ENCODE measurements at regions not wholly inside any gene's neighbourhood (a gene's known extent, or its start where the extent isn't known, plus 50 kb on each side); places are given as distances from the start of the nearest gene placed in this dataset.
"Not testable (repeated sequence)": the region's sequence is repeated elsewhere in the genome, so short reads cannot be mapped to it uniquely, and the experiment has no call there.

- ATAC-seq (ENCODE audit: low FRiP score) (no peak), DNase-seq (no peak)
- intact Hi-C loops (cut with DNase I) = no loop called here
- no peaks in the 10 kb centered on the region for H3K4me1 ChIP-seq (ENCODE audit: control insufficient read depth in 1 of 2, insufficient read depth in 2 of 2, low read length in 2 of 2)
- H3K27ac ChIP-seq (ENCODE audit: low read depth in 1 of 2, low read length in 2 of 2) = no peak overlapping the region
- no peaks in the 10 kb centered on the region for H3K27me3 ChIP-seq (ENCODE audit: control insufficient read depth in 1 of 2, insufficient read depth in 2 of 2, low read length in 1 of 2)
- WGBS, 2 donors = 91 to 94% methylated on average over 2 of the region's 2 CpGs
- H3K36me3 ChIP-seq (ENCODE audit: control insufficient read depth in 1 of 2, insufficient read depth in 2 of 2, low read length in 1 of 2) = no peaks in the 10 kb centered on the region
- H3K9me3 ChIP-seq (ENCODE audit: control insufficient read depth, low read length) = no peaks in the 10 kb centered on the region
- no peak overlapping the region for H3K4me3 ChIP-seq (ENCODE audit: low read length in 2 of 2)
These were observed 194.9 kb downstream of the ETV1 start for GRCh38 chr7:13794581-13794980.

- intact Hi-C loops (cut with DNase I) = no loop called here
These were observed 191.9 kb downstream of the ETV1 start for GRCh38 chr7:13797545-13797944.

GRCh38 chr7:13800694-13801448 lies 188.6 kb downstream of the ETV1 start:
- DNase-seq = no peak
- Histone ChIP-seq H3K9me3 (ENCODE audit: control insufficient read depth, low read length) (no peaks in the 10 kb centered on the region), H3K4me1 (ENCODE audit: control insufficient read depth in 1 of 2, insufficient read depth in 2 of 2, low read length in 2 of 2) (no peaks in the 10 kb centered on the region), H3K4me3 (ENCODE audit: low read length in 2 of 2) (no peak overlapping the region), H3K27ac (ENCODE audit: low read depth in 1 of 2, low read length in 2 of 2) (no peak overlapping the region), H3K36me3 (ENCODE audit: control insufficient read depth in 1 of 2, insufficient read depth in 2 of 2, low read length in 1 of 2) (no peaks in the 10 kb centered on the region), H3K27me3 (ENCODE audit: control insufficient read depth in 1 of 2, insufficient read depth in 2 of 2, low read length in 1 of 2) (no peaks in the 10 kb centered on the region)
- ATAC-seq (ENCODE audit: low FRiP score) = no peak
- intact Hi-C loops (cut with DNase I) = no loop called here
- WGBS, 2 donors = 72 to 74% methylated on average over 6 of the region's 6 CpGs

More at GRCh38 chr7:13797545-13797944, 191.9 kb downstream of the ETV1 start:
- 42 to 43% methylated on average over 1 of the region's 1 CpG for WGBS, 2 donors
- DNase-seq = no peak
- no peaks in the 10 kb centered on the region for H3K4me1 ChIP-seq (ENCODE audit: control insufficient read depth in 1 of 2, insufficient read depth in 2 of 2, low read length in 2 of 2)
- no peaks in the 10 kb centered on the region for H3K9me3 ChIP-seq (ENCODE audit: control insufficient read depth, low read length)
- no peaks in the 10 kb centered on the region for H3K27me3 ChIP-seq (ENCODE audit: control insufficient read depth in 1 of 2, insufficient read depth in 2 of 2, low read length in 1 of 2)
- ATAC-seq (ENCODE audit: low FRiP score) = no peak
- no peaks in the 10 kb centered on the region for H3K36me3 ChIP-seq (ENCODE audit: control insufficient read depth in 1 of 2, insufficient read depth in 2 of 2, low read length in 1 of 2)
- H3K27ac ChIP-seq (ENCODE audit: low read depth in 1 of 2, low read length in 2 of 2) = no peak overlapping the region
- H3K4me3 ChIP-seq (ENCODE audit: low read length in 2 of 2) = no peak overlapping the region

- Histone ChIP-seq H3K4me3 (ENCODE audit: low read length in 2 of 2) (no peak overlapping the region), H3K9me3 (ENCODE audit: control insufficient read depth, low read length) (no peaks in the 10 kb centered on the region), H3K27ac (ENCODE audit: low read depth in 1 of 2, low read length in 2 of 2) (no peak overlapping the region), H3K27me3 (ENCODE audit: control insufficient read depth in 1 of 2, insufficient read depth in 2 of 2, low read length in 1 of 2) (no peaks in the 10 kb centered on the region), H3K36me3 (ENCODE audit: control insufficient read depth in 1 of 2, insufficient read depth in 2 of 2, low read length in 1 of 2) (no peaks in the 10 kb centered on the region), H3K4me1 (ENCODE audit: control insufficient read depth in 1 of 2, insufficient read depth in 2 of 2, low read length in 2 of 2) (no peaks in the 10 kb centered on the region)
- DNase-seq (no peak), ATAC-seq (ENCODE audit: low FRiP score) (no peak)
- intact Hi-C loops (cut with DNase I) = no loop called here
- 91 to 95% methylated on average over 1 of the region's 1 CpG for WGBS, 2 donors
These were observed 187.8 kb downstream of the ETV1 start for GRCh38 chr7:13801669-13802068.

GRCh38 chr7:13802651-13803050 lies 186.8 kb downstream of the ETV1 start:
- WGBS, 2 donors = 84 to 87% methylated on average over 1 of the region's 1 CpG
- H3K4me1 ChIP-seq (ENCODE audit: control insufficient read depth in 1 of 2, insufficient read depth in 2 of 2, low read length in 2 of 2) = no peaks in the 10 kb centered on the region
- H3K4me3 ChIP-seq (ENCODE audit: low read length in 2 of 2) = no peak overlapping the region
- DNase-seq (no peak), ATAC-seq (ENCODE audit: low FRiP score) (no peak)
- H3K36me3 ChIP-seq (ENCODE audit: control insufficient read depth in 1 of 2, insufficient read depth in 2 of 2, low read length in 1 of 2) = no peaks in the 10 kb centered on the region
- H3K27ac ChIP-seq (ENCODE audit: low read depth in 1 of 2, low read length in 2 of 2) = no peak overlapping the region
- intact Hi-C loops (cut with DNase I) = no loop called here
- no peaks in the 10 kb centered on the region for H3K27me3 ChIP-seq (ENCODE audit: control insufficient read depth in 1 of 2, insufficient read depth in 2 of 2, low read length in 1 of 2)
- H3K9me3 ChIP-seq (ENCODE audit: control insufficient read depth, low read length) = no peaks in the 10 kb centered on the region

- H3K27ac ChIP-seq (ENCODE audit: low read depth in 1 of 2, low read length in 2 of 2) = no peak overlapping the region
- no peaks in the 10 kb centered on the region for H3K9me3 ChIP-seq (ENCODE audit: control insufficient read depth, low read length)
- ATAC-seq (ENCODE audit: low FRiP score) = no peak
- no peaks in the 10 kb centered on the region for H3K4me1 ChIP-seq (ENCODE audit: control insufficient read depth in 1 of 2, insufficient read depth in 2 of 2, low read length in 2 of 2)
- H3K27me3 ChIP-seq (ENCODE audit: control insufficient read depth in 1 of 2, insufficient read depth in 2 of 2, low read length in 1 of 2) = no peaks in the 10 kb centered on the region
- DNase-seq = no peak
- no peak overlapping the region for H3K4me3 ChIP-seq (ENCODE audit: low read length in 2 of 2)
- 89 to 90% methylated on average over 8 of the region's 8 CpGs for WGBS, 2 donors
- intact Hi-C loops (cut with DNase I) = no loop called here
- no peaks in the 10 kb centered on the region for H3K36me3 ChIP-seq (ENCODE audit: control insufficient read depth in 1 of 2, insufficient read depth in 2 of 2, low read length in 1 of 2)
These were observed 186.3 kb downstream of the ETV1 start for GRCh38 chr7:13803134-13803533.

GRCh38 chr7:13806089-13806867 lies 183.2 kb downstream of the ETV1 start:
- WGBS, 2 donors = 90% methylated on average over 33 of the region's 33 CpGs
- H3K27ac ChIP-seq (ENCODE audit: low read depth in 1 of 2, low read length in 2 of 2); H3K36me3 ChIP-seq (ENCODE audit: control insufficient read depth in 1 of 2, insufficient read depth in 2 of 2, low read length in 1 of 2); DNase-seq; H3K9me3 ChIP-seq (ENCODE audit: control insufficient read depth, low read length); H3K4me3 ChIP-seq (ENCODE audit: low read length in 2 of 2); intact Hi-C loops (cut with DNase I); H3K4me1 ChIP-seq (ENCODE audit: control insufficient read depth in 1 of 2, insufficient read depth in 2 of 2, low read length in 2 of 2); H3K27me3 ChIP-seq (ENCODE audit: control insufficient read depth in 1 of 2, insufficient read depth in 2 of 2, low read length in 1 of 2); ATAC-seq (ENCODE audit: low FRiP score): not testable (repeated sequence)

GRCh38 chr7:13817230-13817629 lies 172.2 kb downstream of the ETV1 start:
- H3K4me1 ChIP-seq (ENCODE audit: control insufficient read depth in 1 of 2, insufficient read depth in 2 of 2, low read length in 2 of 2); H3K36me3 ChIP-seq (ENCODE audit: control insufficient read depth in 1 of 2, insufficient read depth in 2 of 2, low read length in 1 of 2); H3K9me3 ChIP-seq (ENCODE audit: control insufficient read depth, low read length); ATAC-seq (ENCODE audit: low FRiP score); DNase-seq; H3K4me3 ChIP-seq (ENCODE audit: low read length in 2 of 2); intact Hi-C loops (cut with DNase I); H3K27me3 ChIP-seq (ENCODE audit: control insufficient read depth in 1 of 2, insufficient read depth in 2 of 2, low read length in 1 of 2); H3K27ac ChIP-seq (ENCODE audit: low read depth in 1 of 2, low read length in 2 of 2): not testable (repeated sequence)
